Activated CD8-positive, alpha-beta T cell treated with anti-CD3 and anti-CD28 coated beads, Interleukin-2, amount 10 ng/mL, durations not matched to agents 7 days and 5 days (primary cell): ENCODE measurements at regions not wholly inside any gene's neighbourhood (a gene's known extent, or its start where the extent isn't known, plus 50 kb on each side); places are given as distances from the start of the nearest gene placed in this dataset.

ENCODE experiments used
- ATAC-seq: fragments of 150-1000 bp; cut with Tn5 transposase; one replicate; pipeline ENCODE4 v1.10.0; 2021; ENCODE audit warnings: moderate library complexity
- CTCF ChIA-PET: fragments of 350-600 bp; sonication (Branson Sonifier 250); formaldehyde crosslinking; loops from one replicate; lab custom pipeline; 2021; ENCODE audit warnings: antibody characterized with exemption; lab: Charles Lee
- POLR2A ChIA-PET: fragments of 350-600 bp; sonication (Branson Sonifier 250); formaldehyde crosslinking; loops from one replicate; lab custom pipeline; 2021; ENCODE audit warnings: antibody characterized with exemption; lab: Charles Lee
- DNase-seq: peaks from one replicate; pipeline ENCODE4 v3.0.0-alpha.2; 2020
- H3K27ac Mint-ChIP-seq: one replicate; pipeline ENCODE4 v1.8.0; 2021; ENCODE audit warnings: mild to moderate bottlenecking, mixed read lengths
- H3K27me3 Mint-ChIP-seq: one replicate; pipeline ENCODE4 v1.8.0; 2021; ENCODE audit warnings: low read depth, mixed read lengths
- H3K36me3 Mint-ChIP-seq: one replicate; pipeline ENCODE4 v1.8.0; 2021; ENCODE audit warnings: low read depth, mixed read lengths
- H3K4me1 Mint-ChIP-seq: one replicate; pipeline ENCODE4 v1.8.0; 2021; ENCODE audit warnings: low read depth, mixed read lengths
- H3K4me3 Mint-ChIP-seq: one replicate; pipeline ENCODE4 v1.8.0; 2021; ENCODE audit warnings: mild to moderate bottlenecking, mixed read lengths
- H3K9me3 Mint-ChIP-seq: one replicate; pipeline ENCODE4 v1.8.0; 2022; ENCODE audit warnings: mixed read lengths; ENCODE audit not compliant: insufficient read depth

- CTCF ChIA-PET: no interaction called here
- ATAC-seq: no peak
- H3K36me3 Mint-ChIP-seq: no peaks in the 10 kb centered on the region
Observed at GRCh38 chr18:47485221-47485797, 233.8 kb upstream of the SKOR2 start.

GRCh38 chr18:47484068-47484467, 232.6 kb upstream of the SKOR2 start:
- ATAC-seq (no peak), DNase-seq (no peak)
- no peaks in the 10 kb centered on the region for H3K36me3 Mint-ChIP-seq
- H3K4me3 Mint-ChIP-seq: no peak overlapping the region
- no peak overlapping the region for H3K27ac Mint-ChIP-seq
- H3K9me3 Mint-ChIP-seq: no peaks in the 10 kb centered on the region
- no peaks in the 10 kb centered on the region for H3K4me1 Mint-ChIP-seq
- no peaks in the 10 kb centered on the region for H3K27me3 Mint-ChIP-seq
- CTCF ChIA-PET: no interaction called here
- POLR2A ChIA-PET: no interaction called here

More at GRCh38 chr18:47485221-47485797, 233.8 kb upstream of the SKOR2 start:
- Mint-ChIP-seq H3K9me3 (no peaks in the 10 kb centered on the region), H3K27me3 (no peaks in the 10 kb centered on the region), H3K27ac (no peak overlapping the region), H3K4me3 (no peak overlapping the region), H3K4me1 (no peaks in the 10 kb centered on the region)
- POLR2A ChIA-PET: no interaction called here
- no peak for DNase-seq

GRCh38 chr18:47480166-47480565, 228.7 kb upstream of the SKOR2 start:
- no peaks in the 10 kb centered on the region for H3K27me3 Mint-ChIP-seq
- no peaks in the 10 kb centered on the region for H3K36me3 Mint-ChIP-seq
- DNase-seq (no peak), ATAC-seq (no peak)
- H3K4me3 Mint-ChIP-seq: no peak overlapping the region
- no peaks in the 10 kb centered on the region for H3K9me3 Mint-ChIP-seq
- no peak overlapping the region for H3K27ac Mint-ChIP-seq
- POLR2A ChIA-PET: no interaction called here
- H3K4me1 Mint-ChIP-seq: no peaks in the 10 kb centered on the region
- CTCF ChIA-PET: no interaction called here

- Mint-ChIP-seq H3K27me3 (no peaks in the 10 kb centered on the region), H3K36me3 (no peaks in the 10 kb centered on the region), H3K4me1 (no peaks in the 10 kb centered on the region), H3K9me3 (no peaks in the 10 kb centered on the region), H3K27ac (no peak overlapping the region), H3K4me3 (no peak overlapping the region)
- ATAC-seq (no peak), DNase-seq (no peak)
- POLR2A ChIA-PET: no interaction called here
- CTCF ChIA-PET: no interaction called here
Observed at GRCh38 chr18:47471784-47472183, 220.3 kb upstream of the SKOR2 start.

- Mint-ChIP-seq H3K4me1 (no peaks in the 10 kb centered on the region), H3K27ac (no peak overlapping the region), H3K27me3 (no peaks in the 10 kb centered on the region), H3K9me3 (no peaks in the 10 kb centered on the region), H3K4me3 (no peak overlapping the region), H3K36me3 (no peaks in the 10 kb centered on the region)
- ATAC-seq (no peak), DNase-seq (no peak)
- ChIA-PET CTCF (no interaction called here), POLR2A (no interaction called here)
Observed at GRCh38 chr18:47470941-47471340, 219.5 kb upstream of the SKOR2 start.

- no peak overlapping the region for H3K4me3 Mint-ChIP-seq
- no peaks in the 10 kb centered on the region for H3K36me3 Mint-ChIP-seq
- no peak overlapping the region for H3K27ac Mint-ChIP-seq
- H3K9me3 Mint-ChIP-seq: no peaks in the 10 kb centered on the region
- ATAC-seq: no peak
- ChIA-PET CTCF (no interaction called here), POLR2A (no interaction called here)
- no peak for DNase-seq
- no peaks in the 10 kb centered on the region for H3K4me1 Mint-ChIP-seq
- no peaks in the 10 kb centered on the region for H3K27me3 Mint-ChIP-seq
Observed at GRCh38 chr18:47469576-47469975, 218.1 kb upstream of the SKOR2 start.

GRCh38 chr18:47461977-47462376, 210.5 kb upstream of the SKOR2 start:
- Mint-ChIP-seq H3K9me3 (no peaks in the 10 kb centered on the region), H3K36me3 (no peaks in the 10 kb centered on the region), H3K4me1 (no peaks in the 10 kb centered on the region), H3K27ac (no peak overlapping the region), H3K27me3 (no peaks in the 10 kb centered on the region), H3K4me3 (no peak overlapping the region)
- ChIA-PET CTCF (no interaction called here), POLR2A (no interaction called here)
- no peak for DNase-seq
- no peak for ATAC-seq

- no peak for DNase-seq
- H3K27me3 Mint-ChIP-seq: no peaks in the 10 kb centered on the region
- H3K4me1 Mint-ChIP-seq: no peaks in the 10 kb centered on the region
- no peaks in the 10 kb centered on the region for H3K36me3 Mint-ChIP-seq
- ATAC-seq: no peak
- no peak overlapping the region for H3K4me3 Mint-ChIP-seq
- ChIA-PET POLR2A (no interaction called here), CTCF (no interaction called here)
- H3K27ac Mint-ChIP-seq: no peak overlapping the region
- no peaks in the 10 kb centered on the region for H3K9me3 Mint-ChIP-seq
Observed at GRCh38 chr18:47461406-47461948, 210.0 kb upstream of the SKOR2 start.

GRCh38 chr18:47458483-47458882, 207.0 kb upstream of the SKOR2 start:
- ATAC-seq (no peak), DNase-seq (no peak)
- POLR2A ChIA-PET: no interaction called here
- Mint-ChIP-seq H3K27ac (no peak overlapping the region), H3K27me3 (no peaks in the 10 kb centered on the region), H3K4me3 (no peak overlapping the region), H3K9me3 (no peaks in the 10 kb centered on the region), H3K4me1 (no peaks in the 10 kb centered on the region), H3K36me3 (no peaks in the 10 kb centered on the region)
- CTCF ChIA-PET: no interaction called here

GRCh38 chr18:47457614-47458013, 206.2 kb upstream of the SKOR2 start:
- CTCF ChIA-PET: no interaction called here
- no peak overlapping the region for H3K27ac Mint-ChIP-seq
- DNase-seq: no peak
- no peak overlapping the region for H3K4me3 Mint-ChIP-seq
- no peaks in the 10 kb centered on the region for H3K4me1 Mint-ChIP-seq
- POLR2A ChIA-PET: no interaction called here
- ATAC-seq: no peak
- no peaks in the 10 kb centered on the region for H3K36me3 Mint-ChIP-seq
- no peaks in the 10 kb centered on the region for H3K27me3 Mint-ChIP-seq
- no peaks in the 10 kb centered on the region for H3K9me3 Mint-ChIP-seq

- no peak for ATAC-seq
- H3K27me3 Mint-ChIP-seq: no peaks in the 10 kb centered on the region
- POLR2A ChIA-PET: no interaction called here
- no peaks in the 10 kb centered on the region for H3K4me1 Mint-ChIP-seq
- no peaks in the 10 kb centered on the region for H3K9me3 Mint-ChIP-seq
- CTCF ChIA-PET: no interaction called here
- no peak overlapping the region for H3K27ac Mint-ChIP-seq
- no peak overlapping the region for H3K4me3 Mint-ChIP-seq
- DNase-seq: no peak
- no peaks in the 10 kb centered on the region for H3K36me3 Mint-ChIP-seq
Observed at GRCh38 chr18:47453038-47453437, 201.6 kb upstream of the SKOR2 start.

GRCh38 chr18:47448956-47449355, 197.5 kb upstream of the SKOR2 start:
- Mint-ChIP-seq H3K36me3 (no peaks in the 10 kb centered on the region), H3K27me3 (no peaks in the 10 kb centered on the region), H3K4me1 (no peaks in the 10 kb centered on the region), H3K27ac (no peak overlapping the region), H3K4me3 (no peak overlapping the region), H3K9me3 (no peaks in the 10 kb centered on the region)
- ATAC-seq: no peak
- ChIA-PET POLR2A (no interaction called here), CTCF (no interaction called here)
- no peak for DNase-seq

- H3K27ac Mint-ChIP-seq: no peak overlapping the region
- no peak for DNase-seq
- ChIA-PET CTCF (no interaction called here), POLR2A (no interaction called here)
- no peaks in the 10 kb centered on the region for H3K27me3 Mint-ChIP-seq
- no peak overlapping the region for H3K4me3 Mint-ChIP-seq
- no peaks in the 10 kb centered on the region for H3K4me1 Mint-ChIP-seq
- H3K9me3 Mint-ChIP-seq: no peaks in the 10 kb centered on the region
- no peak for ATAC-seq
- no peaks in the 10 kb centered on the region for H3K36me3 Mint-ChIP-seq
Observed at GRCh38 chr18:47441914-47442313, 190.5 kb upstream of the SKOR2 start.
